HCT116 (cell line): ENCODE measurements at regions not wholly inside any gene's neighbourhood (a gene's known extent, or its start where the extent isn't known, plus 50 kb on each side); places are given as distances from the start of the nearest gene placed in this dataset.

Source experiments
- ATAC-seq: fragments of 200-7000 bp; cut with Tn5 transposase; 2 replicates; pipeline ENCODE4 v1.9.1; 2020; ENCODE audit warnings: mild to moderate bottlenecking, moderate library complexity
- BruUV-seq: library from RNA; stranded (reverse); fragments of 400-500 nt; replicated peaks from 2 replicates; lab custom pipeline; 2021; lab: Mats Ljungman, UMichigan
- CTCF ChIA-PET: fragments of 300-600 bp; sonication (Branson Sonifier 250); formaldehyde crosslinking; loops from one replicate; lab custom pipeline; 2021; ENCODE audit warnings: antibody characterized with exemption; lab: Charles Lee
- POLR2A ChIA-PET: fragments of 300-600, 350-600 bp; sonication (Branson Sonifier 250); formaldehyde crosslinking; loops from one replicate; lab custom pipeline; 2021; ENCODE audit warnings: antibody characterized with exemption; lab: Charles Lee
- RAD21 ChIA-PET, 2 experiments: fragments of 300-600 bp; sonication (Branson Sonifier 250); formaldehyde crosslinking; loops; one replicate each; lab custom pipeline; 2023; ENCODE audit warnings: low total read pairs in 2 of 2; ENCODE audit not compliant: uncharacterized antibody in 2 of 2, unreplicated experiment in 2 of 2, low non-redundant PET in 1 of 2; lab: Charles Lee
- DNase-seq: peaks from one replicate; pipeline ENCODE4 v3.0.0-alpha.2; 2010; ENCODE audit warnings: low read depth, low spot score
- H2AFZ ChIP-seq: fragments of 200-600 bp; shearing (Covaris generic), sonication (generic); 2 replicates; pipeline ENCODE4 v1.6.1; 2017; ENCODE audit warnings: low read depth, mixed run types, mixed read lengths, antibody characterized with exemption, low read length; ENCODE audit not compliant: poor library complexity, severe bottlenecking
- H3K27ac ChIP-seq: 2 replicates; pipeline ENCODE4 v1.5.1; 2012; ENCODE audit warnings: low read depth, low read length
- H3K27me3 ChIP-seq: fragments of 200-600 bp; sonication (generic); 2 replicates; pipeline ENCODE4 v1.6.1; 2016; ENCODE audit warnings: mixed run types, low read length, mixed read lengths; ENCODE audit not compliant: insufficient read depth
- H3K36me3 ChIP-seq, 2 experiments: fragments of 200-500 bp in 1 of 2; fragments of 200-600 bp in 1 of 2; sonication (Bioruptor generic) in 1 of 2; sonication (generic) in 1 of 2; 2 replicates each; pipeline versions ENCODE4 v1.5.1 to v1.6.1; 2014 to 2016; ENCODE audit warnings: low read length in 2 of 2, inconsistent platforms in 1 of 2, mixed read lengths in 1 of 2, mixed run types in 1 of 2; ENCODE audit not compliant: insufficient read depth in 2 of 2, control insufficient read depth in 1 of 2
- H3K4me1 ChIP-seq, 2 experiments: fragments of 200-600 bp in 1 of 2; sonication (generic) in 1 of 2; 2 replicates each; pipeline versions ENCODE4 v1.5.1 to v1.6.1; 2012 to 2017; ENCODE audit warnings: low read length in 2 of 2, inconsistent platforms in 1 of 2, mild to moderate bottlenecking in 1 of 2, mixed read lengths in 1 of 2, mixed run types in 1 of 2, moderate library complexity in 1 of 2; ENCODE audit not compliant: insufficient read depth in 2 of 2, control insufficient read depth in 1 of 2
- H3K4me2 ChIP-seq: fragments of 200-600 bp; sonication (generic); 2 replicates; pipeline ENCODE4 v1.6.1; 2017; ENCODE audit warnings: mixed run types, low read length, mixed read lengths
- H3K4me3 ChIP-seq, 2 experiments: fragments of 200-600 bp in 1 of 2; sonication (generic) in 1 of 2; replicated peaks in 1 of 2; 2 replicates each; pipeline ENCODE4 v1.5.1; 2011 to 2016; ENCODE audit warnings: low read length in 2 of 2, control low read depth in 1 of 2, low read depth in 1 of 2, mild to moderate bottlenecking in 1 of 2, mixed read lengths in 1 of 2, mixed run types in 1 of 2
- H3K79me2 ChIP-seq: fragments of 200-600 bp; sonication (generic); 2 replicates; pipeline ENCODE4 v1.6.1; 2017; ENCODE audit warnings: mild to moderate bottlenecking, mixed run types, low read length, moderate library complexity, mixed read lengths; ENCODE audit not compliant: insufficient read depth
- H3K9ac ChIP-seq: fragments of 200-600 bp; sonication (generic); 2 replicates; pipeline ENCODE4 v1.6.1; 2016; ENCODE audit warnings: low read length, mixed read lengths
- H3K9me2 ChIP-seq: fragments of 200-600 bp; sonication (generic), shearing (Covaris generic); 2 replicates; pipeline ENCODE4 v1.6.1; 2017; ENCODE audit warnings: mixed run types, mild to moderate bottlenecking, moderate library complexity; ENCODE audit not compliant: insufficient read depth
- H3K9me3 ChIP-seq, 2 experiments: fragments of 200-500 bp in 1 of 2; fragments of 200-600 bp in 1 of 2; sonication (Bioruptor generic) in 1 of 2; sonication (generic) in 1 of 2; 2 replicates each; pipeline ENCODE4 v1.6.1; 2014 to 2017; ENCODE audit warnings: low read length in 2 of 2, mixed read lengths in 2 of 2, inconsistent platforms in 1 of 2, low read depth in 1 of 2, mild to moderate bottlenecking in 1 of 2, mixed run types in 1 of 2, moderate library complexity in 1 of 2; ENCODE audit not compliant: control insufficient read depth in 1 of 2, insufficient read depth in 1 of 2
- H4K20me1 ChIP-seq: fragments of 200-600 bp; sonication (generic), shearing (Covaris generic); 2 replicates; pipeline ENCODE4 v1.6.1; 2017; ENCODE audit warnings: mixed run types, mild to moderate bottlenecking, moderate library complexity; ENCODE audit not compliant: insufficient read depth
- CBX3 ChIP-seq: IDR thresholded peaks from 2 replicates; pipeline ENCODE4 v1.6.1; 2012; ENCODE audit warnings: low read depth
- CEBPB ChIP-seq: IDR thresholded peaks from 2 replicates; pipeline ENCODE4 v1.6.1; 2012; ENCODE audit warnings: low read depth
- ELF1 ChIP-seq: IDR thresholded peaks from 2 replicates; pipeline ENCODE4 v1.6.1; 2012; ENCODE audit warnings: low read depth, borderline replicate concordance
- EZH2 ChIP-seq: fragments of 200-600 bp; sonication (generic); IDR thresholded peaks from 2 replicates; pipeline ENCODE4 v1.6.1; 2017; ENCODE audit warnings: antibody characterized with exemption, mixed run types
- EZH2phosphoT487 ChIP-seq: fragments of 200-600 bp; IDR thresholded peaks from 2 replicates; pipeline ENCODE4 v1.6.1; 2018; ENCODE audit warnings: antibody characterized with exemption, borderline replicate concordance
- FOSL1 ChIP-seq: IDR thresholded peaks from 2 replicates; pipeline ENCODE4 v1.6.1; 2012; ENCODE audit warnings: low read depth
- JUND ChIP-seq: IDR thresholded peaks from 2 replicates; pipeline ENCODE4 v1.6.1; 2012
- MAX ChIP-seq: IDR thresholded peaks from 2 replicates; pipeline ENCODE4 v1.6.1; 2012
- POLR2A ChIP-seq: IDR thresholded peaks from 2 replicates; pipeline ENCODE4 v1.7.0; 2011; ENCODE audit warnings: borderline replicate concordance; ENCODE audit not compliant: insufficient read depth, insufficient read length; ENCODE audit errors: extremely low read depth
- POLR2AphosphoS5 ChIP-seq: IDR thresholded peaks from 2 replicates; pipeline ENCODE4 v1.6.1; 2011; ENCODE audit warnings: mild to moderate bottlenecking, low read depth, low read length, moderate library complexity
- RAD21 ChIP-seq: IDR thresholded peaks from 2 replicates; pipeline ENCODE4 v1.6.1; 2012; ENCODE audit warnings: low read depth, mild to moderate bottlenecking
- SIN3A ChIP-seq: IDR thresholded peaks from 2 replicates; pipeline ENCODE4 v1.6.1; 2012; ENCODE audit warnings: low read depth
- SP1 ChIP-seq: IDR thresholded peaks from 2 replicates; pipeline ENCODE4 v1.6.1; 2012; ENCODE audit warnings: low read depth
- SRF ChIP-seq: IDR thresholded peaks from 2 replicates; pipeline ENCODE4 v1.6.1; 2012; ENCODE audit warnings: low read depth
- TCF7L2 ChIP-seq: IDR thresholded peaks from 2 replicates; pipeline ENCODE4 v1.7.0; 2011; ENCODE audit warnings: borderline replicate concordance, inconsistent platforms; ENCODE audit not compliant: insufficient read depth, insufficient read length; ENCODE audit errors: extremely low read depth
- YY1 ChIP-seq: IDR thresholded peaks from 2 replicates; pipeline ENCODE4 v1.6.1; 2011; ENCODE audit warnings: low read length, low read depth, moderate library complexity, mild to moderate bottlenecking; ENCODE audit not compliant: insufficient replicate concordance; ENCODE audit errors: extremely low read depth
- ZBTB33 ChIP-seq: IDR thresholded peaks from 2 replicates; pipeline ENCODE4 v1.6.1; 2011; ENCODE audit warnings: mild to moderate bottlenecking, low read length, moderate library complexity; ENCODE audit not compliant: insufficient replicate concordance; ENCODE audit errors: extremely low read depth
- intact Hi-C: fragments of 100-400 bp; cut with micrococcal nuclease; formaldehyde crosslinking; loops from 2 replicates; pipeline ENCODE4 v1.10.0; 2022
- TF ChIP-seq, protein P1 (sequence below): IDR thresholded peaks from 2 replicates; pipeline ENCODE4 v1.6.1; 2012; ENCODE audit warnings: low read depth
- TF ChIP-seq, protein P2 (sequence below): IDR thresholded peaks from 2 replicates; pipeline ENCODE4 v1.6.1; 2012

- no peak for TF ChIP-seq SRF
- no peak for TF ChIP-seq POLR2AphosphoS5
- no peak for TF ChIP-seq FOSL1
- TF ChIP-seq TCF7L2: no peak
- TF ChIP-seq JUND: no peak
- TF ChIP-seq SIN3A: no peak
- no peak for TF ChIP-seq ELF1
- TF ChIP-seq MAX: no peak
- TF ChIP-seq EZH2: no peak
- TF ChIP-seq ZBTB33: no peak
- no peak for TF ChIP-seq POLR2A
- TF ChIP-seq, protein P1, sequence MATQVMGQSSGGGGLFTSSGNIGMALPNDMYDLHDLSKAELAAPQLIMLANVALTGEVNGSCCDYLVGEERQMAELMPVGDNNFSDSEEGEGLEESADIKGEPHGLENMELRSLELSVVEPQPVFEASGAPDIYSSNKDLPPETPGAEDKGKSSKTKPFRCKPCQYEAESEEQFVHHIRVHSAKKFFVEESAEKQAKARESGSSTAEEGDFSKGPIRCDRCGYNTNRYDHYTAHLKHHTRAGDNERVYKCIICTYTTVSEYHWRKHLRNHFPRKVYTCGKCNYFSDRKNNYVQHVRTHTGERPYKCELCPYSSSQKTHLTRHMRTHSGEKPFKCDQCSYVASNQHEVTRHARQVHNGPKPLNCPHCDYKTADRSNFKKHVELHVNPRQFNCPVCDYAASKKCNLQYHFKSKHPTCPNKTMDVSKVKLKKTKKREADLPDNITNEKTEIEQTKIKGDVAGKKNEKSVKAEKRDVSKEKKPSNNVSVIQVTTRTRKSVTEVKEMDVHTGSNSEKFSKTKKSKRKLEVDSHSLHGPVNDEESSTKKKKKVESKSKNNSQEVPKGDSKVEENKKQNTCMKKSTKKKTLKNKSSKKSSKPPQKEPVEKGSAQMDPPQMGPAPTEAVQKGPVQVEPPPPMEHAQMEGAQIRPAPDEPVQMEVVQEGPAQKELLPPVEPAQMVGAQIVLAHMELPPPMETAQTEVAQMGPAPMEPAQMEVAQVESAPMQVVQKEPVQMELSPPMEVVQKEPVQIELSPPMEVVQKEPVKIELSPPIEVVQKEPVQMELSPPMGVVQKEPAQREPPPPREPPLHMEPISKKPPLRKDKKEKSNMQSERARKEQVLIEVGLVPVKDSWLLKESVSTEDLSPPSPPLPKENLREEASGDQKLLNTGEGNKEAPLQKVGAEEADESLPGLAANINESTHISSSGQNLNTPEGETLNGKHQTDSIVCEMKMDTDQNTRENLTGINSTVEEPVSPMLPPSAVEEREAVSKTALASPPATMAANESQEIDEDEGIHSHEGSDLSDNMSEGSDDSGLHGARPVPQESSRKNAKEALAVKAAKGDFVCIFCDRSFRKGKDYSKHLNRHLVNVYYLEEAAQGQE: no peak
- TF ChIP-seq YY1: no peak
- no peak for TF ChIP-seq EZH2phosphoT487
- no peak for TF ChIP-seq SP1
- TF ChIP-seq, protein P2, sequence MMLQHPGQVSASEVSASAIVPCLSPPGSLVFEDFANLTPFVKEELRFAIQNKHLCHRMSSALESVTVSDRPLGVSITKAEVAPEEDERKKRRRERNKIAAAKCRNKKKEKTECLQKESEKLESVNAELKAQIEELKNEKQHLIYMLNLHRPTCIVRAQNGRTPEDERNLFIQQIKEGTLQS: no peak
- no peak for TF ChIP-seq CBX3
- TF ChIP-seq RAD21: no peak
- TF ChIP-seq CEBPB: no peak
- H3K79me2 ChIP-seq: no peaks in the 10 kb centered on the region
- no peaks in the 10 kb centered on the region for H3K36me3 ChIP-seq
- no peak overlapping the region for H3K27ac ChIP-seq
- intact Hi-C loops: no loop called here
- H3K9me3 ChIP-seq: peaks cover 9 to 17% of the 10 kb centered on the region in 2 experiments; a peak in 2 of 4 replicates
- H2AFZ ChIP-seq: no peak overlapping the region
- no peaks in the 10 kb centered on the region for H3K9me2 ChIP-seq
- no peak overlapping the region for H3K4me3 ChIP-seq
- H3K27me3 ChIP-seq: no peaks in the 10 kb centered on the region
- no peaks in the 10 kb centered on the region for H4K20me1 ChIP-seq
- ChIA-PET RAD21 (no interaction called here), POLR2A (no interaction called here), CTCF (no interaction called here)
- no peak overlapping the region for H3K4me2 ChIP-seq
- DNase-seq (no peak), ATAC-seq (no peak)
- no TSS peak for BruUV-seq
- no peaks in the 10 kb centered on the region for H3K4me1 ChIP-seq
- H3K9ac ChIP-seq: no peak overlapping the region
Observed at GRCh38 chr4:60365176-60365575, 835.0 kb upstream of the ADGRL3 start.
